CD4-positive, alpha-beta memory T cell (primary cell): ENCODE measurements at regions not wholly inside any gene's neighbourhood (a gene's known extent, or its start where the extent isn't known, plus 50 kb on each side); places are given as distances from the start of the nearest gene placed in this dataset.
"Not testable (repeated sequence)": the region's sequence is repeated elsewhere in the genome, so short reads cannot be mapped to it uniquely, and the experiment has no call there.

Experiments used
- CTCF ChIA-PET: fragments of 350-600 bp; sonication (Branson Sonifier 250); formaldehyde crosslinking; loops from one replicate; lab custom pipeline; 2021; ENCODE audit warnings: inconsistent platforms; ENCODE audit not compliant: partially characterized antibody; lab: Charles Lee
- POLR2A ChIA-PET: fragments of 350-600 bp; sonication (Branson Sonifier 250); formaldehyde crosslinking; loops from one replicate; lab custom pipeline; 2021; ENCODE audit not compliant: partially characterized antibody; lab: Charles Lee
- DNase-seq, 5 donors: peaks; one replicate each; pipeline versions ENCODE4 v3.0.0 to v3.0.0-alpha.2; 2020 to 2022; ENCODE audit warnings: mixed read lengths in 1 of 5
- H3K27ac ChIP-seq: one replicate; pipeline ENCODE4 v1.7.0; 2013; ENCODE audit warnings: low read depth, low read length
- H3K27me3 ChIP-seq: 2 replicates; pipeline ENCODE4 v1.7.0; 2013; ENCODE audit warnings: mild to moderate bottlenecking, low read length, moderate library complexity; ENCODE audit not compliant: insufficient read depth
- H3K36me3 ChIP-seq: 2 replicates; pipeline ENCODE4 v1.7.0; 2013; ENCODE audit warnings: mild to moderate bottlenecking, low read length, moderate library complexity; ENCODE audit not compliant: insufficient read depth
- H3K4me1 ChIP-seq: 2 replicates; pipeline ENCODE4 v1.7.0; 2013; ENCODE audit warnings: mild to moderate bottlenecking, low read length, moderate library complexity; ENCODE audit not compliant: insufficient read depth
- H3K4me3 ChIP-seq, 2 donors: one replicate each; pipeline ENCODE4 v1.7.0; 2013; ENCODE audit warnings: low read length in 2 of 2, mild to moderate bottlenecking in 1 of 2
- H3K9me3 ChIP-seq, 2 donors: one replicate each; pipeline ENCODE4 v1.7.0; 2013; ENCODE audit warnings: low read length in 2 of 2, control low read depth in 1 of 2; ENCODE audit not compliant: control insufficient read depth in 1 of 2
- H3K27ac Mint-ChIP-seq, 7 donors: one replicate each; pipeline ENCODE4 v1.8.0; 2020 to 2021; ENCODE audit warnings: mixed read lengths in 7 of 7, mild to moderate bottlenecking in 6 of 7, inconsistent platforms in 3 of 7, moderate library complexity in 3 of 7
- H3K27me3 Mint-ChIP-seq, 2 donors: one replicate each; pipeline ENCODE4 v1.8.0; 2020 to 2021; ENCODE audit warnings: mixed read lengths in 2 of 2
- H3K36me3 Mint-ChIP-seq, 2 donors: one replicate each; pipeline ENCODE4 v1.8.0; 2020 to 2021; ENCODE audit warnings: mixed read lengths in 2 of 2, inconsistent platforms in 1 of 2, mild to moderate bottlenecking in 1 of 2
- H3K4me1 Mint-ChIP-seq, 4 donors: one replicate each; pipeline ENCODE4 v1.8.0; 2020 to 2021; ENCODE audit warnings: mixed read lengths in 4 of 4, mild to moderate bottlenecking in 1 of 4
- H3K4me3 Mint-ChIP-seq, 8 donors: one replicate each; pipeline ENCODE4 v1.8.0; 2020 to 2021; ENCODE audit warnings: mixed read lengths in 8 of 8, mild to moderate bottlenecking in 7 of 8, moderate library complexity in 6 of 8, inconsistent platforms in 3 of 8
- H3K9me3 Mint-ChIP-seq, 8 donors: one replicate each; pipeline ENCODE4 v1.8.0; 2020 to 2021; ENCODE audit warnings: mixed read lengths in 8 of 8, mild to moderate bottlenecking in 5 of 8, inconsistent platforms in 3 of 8, moderate library complexity in 1 of 8
- intact Hi-C: fragments of 100-400 bp; cut with micrococcal nuclease; formaldehyde crosslinking; loops from one replicate; pipeline ENCODE4 v1.15.1; 2023

DNA sequence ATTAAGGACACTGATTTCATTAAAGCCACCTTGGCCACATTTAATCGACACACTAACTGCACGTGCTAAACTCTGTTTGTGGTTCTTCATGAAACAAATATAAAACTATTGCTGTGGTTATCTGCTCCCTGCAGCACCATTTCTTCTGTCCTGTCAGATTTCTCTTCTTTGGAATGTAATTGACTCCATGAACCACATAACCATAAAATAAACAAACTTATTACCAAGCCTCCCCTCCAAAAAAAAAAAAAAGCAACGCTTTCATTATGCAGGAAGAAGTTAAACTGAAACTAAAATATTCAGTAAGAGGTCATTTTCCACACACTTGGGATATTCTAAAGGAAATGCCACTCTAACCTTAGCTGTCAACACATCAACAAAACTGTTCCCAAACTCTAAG is 319.1 kb upstream of the NT5E start:
- ChIA-PET CTCF (no interaction called here), POLR2A (no interaction called here)
- Histone ChIP-seq H3K4me3 (no peak overlapping the region), H3K9me3 (no peaks in the 10 kb centered on the region), H3K4me1 (no peaks in the 10 kb centered on the region), H3K27ac (no peak overlapping the region), H3K36me3 (no peaks in the 10 kb centered on the region), H3K27me3 (no peaks in the 10 kb centered on the region)
- no peak overlapping the region for H3K4me3 Mint-ChIP-seq
- no peak overlapping the region for H3K27ac Mint-ChIP-seq
- H3K27me3 Mint-ChIP-seq: peaks cover 0 to 2% of the 10 kb centered on the region in 2 donors
- no peak for DNase-seq
- H3K4me1 Mint-ChIP-seq: no peaks in the 10 kb centered on the region
- no peaks in the 10 kb centered on the region for H3K36me3 Mint-ChIP-seq
- H3K9me3 Mint-ChIP-seq: peaks cover 0 to 3% (median 2%) of the 10 kb centered on the region in 8 donors
- intact Hi-C loops: no loop called here

- Mint-ChIP-seq H3K4me3 (no peak overlapping the region), H3K9me3 (peaks cover 0 to 2% (median 0%) of the 10 kb centered on the region in 8 donors), H3K36me3 (no peaks in the 10 kb centered on the region), H3K4me1 (no peaks in the 10 kb centered on the region), H3K27me3 (no peaks in the 10 kb centered on the region), H3K27ac (no peak overlapping the region)
- ChIA-PET POLR2A (no interaction called here), CTCF (no interaction called here)
- intact Hi-C loops: no loop called here
- H3K27ac ChIP-seq: no peak overlapping the region
- no peak for DNase-seq
- H3K4me1 ChIP-seq: no peaks in the 10 kb centered on the region
- H3K27me3 ChIP-seq: no peaks in the 10 kb centered on the region
- no peaks in the 10 kb centered on the region for H3K9me3 ChIP-seq
- no peak overlapping the region for H3K4me3 ChIP-seq
- no peaks in the 10 kb centered on the region for H3K36me3 ChIP-seq
These were observed 320.0 kb upstream of the NT5E start for GRCh38 chr6:85129881-85130280.

- H3K4me1 Mint-ChIP-seq: no peaks in the 10 kb centered on the region
- H3K4me1 ChIP-seq: no peaks in the 10 kb centered on the region
- ChIA-PET CTCF (no interaction called here), POLR2A (no interaction called here)
- H3K27me3 ChIP-seq: no peaks in the 10 kb centered on the region
- no peaks in the 10 kb centered on the region for H3K36me3 Mint-ChIP-seq
- H3K27me3 Mint-ChIP-seq: no peaks in the 10 kb centered on the region
- H3K9me3 ChIP-seq: no peaks in the 10 kb centered on the region
- H3K4me3 Mint-ChIP-seq: no peak overlapping the region
- H3K4me3 ChIP-seq: no peak overlapping the region
- no peak for DNase-seq
- no peak overlapping the region for H3K27ac Mint-ChIP-seq
- intact Hi-C loops: no loop called here
- H3K27ac ChIP-seq: no peak overlapping the region
- H3K36me3 ChIP-seq: no peaks in the 10 kb centered on the region
- H3K9me3 Mint-ChIP-seq: peaks cover 0 to 2% (median 0%) of the 10 kb centered on the region in 8 donors
These were observed 321.1 kb upstream of the NT5E start for GRCh38 chr6:85128781-85129180.

GRCh38 chr6:85128256-85128655 is 321.6 kb upstream of the NT5E start:
- H3K27me3 ChIP-seq, DNase-seq, H3K4me3 ChIP-seq, H3K9me3 ChIP-seq, H3K27ac Mint-ChIP-seq, H3K4me3 Mint-ChIP-seq, H3K9me3 Mint-ChIP-seq, H3K27ac ChIP-seq, H3K36me3 ChIP-seq, H3K4me1 Mint-ChIP-seq, intact Hi-C loops, POLR2A ChIA-PET, CTCF ChIA-PET, H3K27me3 Mint-ChIP-seq, H3K36me3 Mint-ChIP-seq, H3K4me1 ChIP-seq: not testable (repeated sequence)

- H3K4me1 Mint-ChIP-seq: no peaks in the 10 kb centered on the region
- Histone ChIP-seq H3K4me1 (no peaks in the 10 kb centered on the region), H3K4me3 (no peak overlapping the region), H3K9me3 (no peaks in the 10 kb centered on the region), H3K27me3 (no peaks in the 10 kb centered on the region), H3K36me3 (no peaks in the 10 kb centered on the region), H3K27ac (no peak overlapping the region)
- no peaks in the 10 kb centered on the region for H3K27me3 Mint-ChIP-seq
- POLR2A ChIA-PET: no interaction called here
- CTCF ChIA-PET: no interaction called here
- no peak overlapping the region for H3K4me3 Mint-ChIP-seq
- H3K27ac Mint-ChIP-seq: no peak overlapping the region
- no peak for DNase-seq
- no peaks in the 10 kb centered on the region for H3K36me3 Mint-ChIP-seq
- intact Hi-C loops: no loop called here
- peaks cover 0 to 3% (median 0%) of the 10 kb centered on the region in 8 donors for H3K9me3 Mint-ChIP-seq
These were observed 322.1 kb upstream of the NT5E start for GRCh38 chr6:85127696-85128243.

GRCh38 chr6:85127168-85127498 is 322.8 kb upstream of the NT5E start:
- Histone ChIP-seq H3K4me3 (no peak overlapping the region), H3K36me3 (no peaks in the 10 kb centered on the region), H3K27me3 (no peaks in the 10 kb centered on the region), H3K4me1 (no peaks in the 10 kb centered on the region), H3K9me3 (no peaks in the 10 kb centered on the region), H3K27ac (no peak overlapping the region)
- Mint-ChIP-seq H3K36me3 (no peaks in the 10 kb centered on the region), H3K27ac (no peak overlapping the region), H3K9me3 (peaks cover 0 to 4% (median 0%) of the 10 kb centered on the region in 8 donors), H3K4me3 (no peak overlapping the region), H3K4me1 (no peaks in the 10 kb centered on the region), H3K27me3 (no peaks in the 10 kb centered on the region)
- intact Hi-C loops: no loop called here
- POLR2A ChIA-PET: no interaction called here
- CTCF ChIA-PET: no interaction called here
- no peak for DNase-seq

DNA sequence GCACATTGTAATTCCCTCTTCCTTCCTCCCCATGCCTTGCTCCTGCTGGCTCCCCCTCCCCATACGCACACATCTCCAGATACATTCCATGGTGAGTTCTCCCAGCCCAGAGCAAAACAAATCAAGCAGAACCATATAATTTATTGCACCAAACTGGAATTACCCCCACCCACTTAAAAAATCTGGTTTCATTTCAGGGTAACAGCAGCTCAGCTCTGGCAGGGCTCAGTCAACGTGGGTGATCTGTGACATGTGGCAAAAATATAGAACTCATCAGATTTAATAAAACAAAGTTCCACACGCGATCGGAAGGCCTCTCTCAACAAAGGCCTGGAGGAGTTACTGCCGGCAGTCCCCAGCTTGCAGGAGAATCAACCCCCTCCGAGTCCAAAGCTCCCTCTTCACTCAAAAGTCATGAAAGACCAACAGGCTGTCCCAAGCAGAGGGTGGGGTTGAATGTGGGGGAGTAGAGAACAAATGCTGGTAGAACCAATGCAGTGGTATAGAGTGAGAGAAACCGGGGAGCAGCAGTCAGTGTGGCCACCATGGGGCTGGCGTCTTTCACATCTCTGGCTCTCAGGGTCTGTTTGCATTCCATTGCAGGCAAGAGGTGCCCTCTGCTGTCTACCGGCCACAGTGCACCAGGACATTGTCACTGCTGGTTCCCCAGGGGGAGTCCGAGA is 323.3 kb upstream of the NT5E start:
- Mint-ChIP-seq H3K27ac (no peak overlapping the region), H3K9me3 (peaks cover 0 to 4% (median 0%) of the 10 kb centered on the region in 8 donors), H3K36me3 (no peaks in the 10 kb centered on the region), H3K4me3 (no peak overlapping the region), H3K4me1 (no peaks in the 10 kb centered on the region), H3K27me3 (no peaks in the 10 kb centered on the region)
- Histone ChIP-seq H3K4me3 (no peak overlapping the region), H3K27ac (no peak overlapping the region), H3K27me3 (no peaks in the 10 kb centered on the region), H3K36me3 (no peaks in the 10 kb centered on the region), H3K9me3 (no peaks in the 10 kb centered on the region), H3K4me1 (no peaks in the 10 kb centered on the region)
- DNase-seq: no peak
- intact Hi-C loops: no loop called here
- ChIA-PET POLR2A (no interaction called here), CTCF (no interaction called here)
